ENCODE measurements at regions not wholly inside any gene's neighbourhood (a gene's known extent, or its start where the extent isn't known, plus 50 kb on each side); places are given as distances from the start of the nearest gene placed in this dataset.
"Not testable (repeated sequence)": the region's sequence is repeated elsewhere in the genome, so short reads cannot be mapped to it uniquely, and the experiment has no call there.

DNA sequence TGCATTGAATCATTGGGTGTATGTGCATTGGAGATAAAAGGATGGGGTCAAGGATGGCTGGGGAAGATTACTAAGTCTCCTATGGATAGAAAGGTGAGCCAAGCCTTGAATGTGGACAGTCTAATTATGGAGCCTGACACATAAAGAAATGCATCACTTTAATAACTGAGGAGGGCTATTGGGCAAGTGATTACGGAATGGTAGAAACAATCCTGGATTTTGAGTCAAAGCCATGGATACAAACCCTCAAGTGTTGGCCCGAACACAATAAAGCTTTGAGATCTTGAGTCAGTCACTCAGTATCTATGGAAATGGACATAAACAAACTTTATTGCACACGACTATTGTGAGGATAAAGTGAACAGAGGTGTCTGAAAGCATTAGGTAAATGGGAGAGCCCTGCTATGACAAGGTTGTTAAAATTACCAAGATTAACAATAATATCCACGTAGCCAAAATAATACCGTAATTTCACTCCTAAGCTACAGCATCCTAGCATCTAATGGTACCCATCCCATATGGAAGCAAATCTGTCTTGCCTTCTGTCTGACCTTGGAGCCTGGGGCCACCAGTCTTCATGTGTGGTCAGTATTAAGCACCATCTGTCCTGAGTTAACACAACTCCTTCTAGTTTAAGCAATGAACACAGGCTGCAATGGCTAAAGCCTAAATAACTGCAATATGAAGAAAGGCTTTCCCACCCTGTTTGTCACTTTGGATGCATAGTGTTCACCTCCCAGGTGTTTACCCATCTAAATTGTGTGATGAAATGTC lies 136.9 kb upstream of the PRICKLE2 start:
- TF ChIP-seq, protein P1, sequence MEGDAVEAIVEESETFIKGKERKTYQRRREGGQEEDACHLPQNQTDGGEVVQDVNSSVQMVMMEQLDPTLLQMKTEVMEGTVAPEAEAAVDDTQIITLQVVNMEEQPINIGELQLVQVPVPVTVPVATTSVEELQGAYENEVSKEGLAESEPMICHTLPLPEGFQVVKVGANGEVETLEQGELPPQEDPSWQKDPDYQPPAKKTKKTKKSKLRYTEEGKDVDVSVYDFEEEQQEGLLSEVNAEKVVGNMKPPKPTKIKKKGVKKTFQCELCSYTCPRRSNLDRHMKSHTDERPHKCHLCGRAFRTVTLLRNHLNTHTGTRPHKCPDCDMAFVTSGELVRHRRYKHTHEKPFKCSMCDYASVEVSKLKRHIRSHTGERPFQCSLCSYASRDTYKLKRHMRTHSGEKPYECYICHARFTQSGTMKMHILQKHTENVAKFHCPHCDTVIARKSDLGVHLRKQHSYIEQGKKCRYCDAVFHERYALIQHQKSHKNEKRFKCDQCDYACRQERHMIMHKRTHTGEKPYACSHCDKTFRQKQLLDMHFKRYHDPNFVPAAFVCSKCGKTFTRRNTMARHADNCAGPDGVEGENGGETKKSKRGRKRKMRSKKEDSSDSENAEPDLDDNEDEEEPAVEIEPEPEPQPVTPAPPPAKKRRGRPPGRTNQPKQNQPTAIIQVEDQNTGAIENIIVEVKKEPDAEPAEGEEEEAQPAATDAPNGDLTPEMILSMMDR (IDR thresholded peaks at IDR 0.05): no peak
- Histone ChIP-seq H3K27ac (no peak overlapping the region), H3K9me3 (no peaks in the 10 kb centered on the region), H3K27me3 (no peaks in the 10 kb centered on the region), H3K4me3 (no peak overlapping the region), H3K9ac (ENCODE audit: low read depth in 2 of 2, low read length in 2 of 2) (no peak overlapping the region), H3K4me1 (no peaks in the 10 kb centered on the region), H3K36me3 (no peaks in the 10 kb centered on the region)
- intact Hi-C loops (cut with DNase I): no loop called here
- no peak for DNase-seq

DNA sequence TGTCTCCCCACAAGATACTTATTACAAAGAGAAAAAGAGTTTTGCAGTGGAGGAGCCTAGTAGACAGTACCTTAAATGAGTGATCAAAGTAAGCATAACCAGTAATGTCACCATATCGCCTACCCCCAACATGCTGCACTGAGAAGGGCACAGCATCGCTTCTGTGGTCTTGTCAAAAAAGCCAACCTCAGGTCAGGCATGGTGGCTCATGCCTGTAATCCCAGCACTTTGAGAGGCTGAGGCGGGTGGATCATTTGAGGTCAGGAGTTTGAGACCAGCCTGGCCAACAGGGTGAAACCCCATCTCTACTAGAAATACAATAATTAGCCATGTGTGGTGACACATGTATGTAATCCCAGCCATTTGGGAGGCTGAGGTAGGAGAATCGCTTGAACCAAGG lies 135.8 kb upstream of the PRICKLE2 start:
- intact Hi-C loops (cut with DNase I); H3K27me3 ChIP-seq; H3K9ac ChIP-seq (ENCODE audit: low read depth in 2 of 2, low read length in 2 of 2); DNase-seq; H3K36me3 ChIP-seq; H3K4me3 ChIP-seq; H3K4me1 ChIP-seq; H3K27ac ChIP-seq; H3K9me3 ChIP-seq: not testable (repeated sequence)

DNA sequence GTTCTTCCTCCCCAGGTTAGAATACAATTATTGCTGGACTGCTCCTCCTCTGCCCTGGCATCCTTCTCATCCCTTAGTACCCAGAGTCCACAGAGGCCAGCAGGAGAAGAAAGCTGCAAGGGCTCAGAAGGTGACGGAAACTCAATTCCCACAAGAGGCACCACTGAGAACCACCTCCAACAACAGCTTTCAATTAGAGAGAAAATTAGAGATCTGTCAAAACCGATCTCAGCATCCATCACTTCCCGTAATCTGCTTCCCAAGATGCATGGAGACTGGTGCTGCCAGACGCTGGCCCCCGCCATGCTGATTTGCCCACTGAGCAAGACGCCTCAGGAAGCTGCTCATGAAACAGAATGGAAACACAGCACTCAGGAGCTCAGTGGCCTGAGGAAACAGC lies 135.0 kb upstream of the PRICKLE2 start:
- H3K4me1 ChIP-seq: no peaks in the 10 kb centered on the region
- intact Hi-C loops (cut with DNase I): no loop called here
- no peaks in the 10 kb centered on the region for H3K9me3 ChIP-seq
- no peaks in the 10 kb centered on the region for H3K27me3 ChIP-seq
- DNase-seq: no peak
- H3K27ac ChIP-seq: no peak overlapping the region
- H3K9ac ChIP-seq (ENCODE audit: low read depth in 2 of 2, low read length in 2 of 2): no peak overlapping the region
- TF ChIP-seq, protein P1 (IDR thresholded peaks at IDR 0.05): no peak
- no peaks in the 10 kb centered on the region for H3K36me3 ChIP-seq
- H3K4me3 ChIP-seq: no peak overlapping the region

DNA sequence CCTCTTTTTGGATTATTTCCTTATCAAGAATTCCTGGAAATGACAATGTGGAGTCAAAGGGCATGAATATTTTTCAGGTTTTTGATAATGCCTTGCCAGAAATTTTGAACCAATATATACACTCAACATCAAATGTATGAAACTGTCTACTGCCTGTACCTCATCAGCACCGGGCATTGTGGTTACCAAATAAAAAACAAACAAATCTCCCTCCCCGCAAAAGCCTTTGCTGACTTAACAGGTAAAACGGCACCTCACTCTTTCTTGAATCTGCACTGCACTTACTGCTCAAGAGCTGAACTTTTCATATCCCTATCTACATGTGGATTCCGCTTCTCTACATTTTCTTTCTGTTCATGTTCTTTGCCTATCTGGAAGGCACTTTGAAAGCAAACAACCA lies 134.5 kb upstream of the PRICKLE2 start:
- Histone ChIP-seq H3K27me3 (no peaks in the 10 kb centered on the region), H3K9me3 (no peaks in the 10 kb centered on the region), H3K27ac (no peak overlapping the region), H3K9ac (ENCODE audit: low read depth in 2 of 2, low read length in 2 of 2) (no peak overlapping the region), H3K4me1 (no peaks in the 10 kb centered on the region), H3K36me3 (no peaks in the 10 kb centered on the region), H3K4me3 (no peak overlapping the region)
- TF ChIP-seq, protein P1 (IDR thresholded peaks at IDR 0.05): no peak
- intact Hi-C loops (cut with DNase I): no loop called here
- no peak for DNase-seq

DNA sequence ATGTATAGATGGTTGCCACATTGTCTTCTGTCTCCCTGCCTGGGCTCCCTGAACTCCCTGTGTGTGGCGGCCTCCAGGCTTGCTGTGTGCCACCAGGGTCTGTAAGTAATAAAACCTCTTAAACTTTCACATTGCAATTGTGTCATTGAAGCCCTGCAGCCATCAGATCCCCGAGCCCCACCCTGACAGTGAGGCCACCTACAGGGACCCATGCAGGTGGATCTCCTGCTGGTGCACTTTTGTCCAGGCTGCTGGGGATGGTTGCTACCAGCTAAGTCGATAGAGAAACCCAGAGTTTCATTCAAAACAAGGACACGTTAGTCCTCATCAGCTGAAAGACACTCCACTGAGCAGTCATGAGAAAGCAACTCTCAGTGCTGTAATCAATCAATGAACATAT lies 133.6 kb upstream of the PRICKLE2 start:
- no peak for DNase-seq
- H3K27me3 ChIP-seq: no peaks in the 10 kb centered on the region
- no peak overlapping the region for H3K9ac ChIP-seq (ENCODE audit: low read depth in 2 of 2, low read length in 2 of 2)
- intact Hi-C loops (cut with DNase I): no loop called here
- H3K9me3 ChIP-seq: no peaks in the 10 kb centered on the region
- H3K4me3 ChIP-seq: no peak overlapping the region
- TF ChIP-seq, protein P1 (IDR thresholded peaks at IDR 0.05): no peak
- no peaks in the 10 kb centered on the region for H3K36me3 ChIP-seq
- no peaks in the 10 kb centered on the region for H3K4me1 ChIP-seq
- H3K27ac ChIP-seq: no peak overlapping the region

DNA sequence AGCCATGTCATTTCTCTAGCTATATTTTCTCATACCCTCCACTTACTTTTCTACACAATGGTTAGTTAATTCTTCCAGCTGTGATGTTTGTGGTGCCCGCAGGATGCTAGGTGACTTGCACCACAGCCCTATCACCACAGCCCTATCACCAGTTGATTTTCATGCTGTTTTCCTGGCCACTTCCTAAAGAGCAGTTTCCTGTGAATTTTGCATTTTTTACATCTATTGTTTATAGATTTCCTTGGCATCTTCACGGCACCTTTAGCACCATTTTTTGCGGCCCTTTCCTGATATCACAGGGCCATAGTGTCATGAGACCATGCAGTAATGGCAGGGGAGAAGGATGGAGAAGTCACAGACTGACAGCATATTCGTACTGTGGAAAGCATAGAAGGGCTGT lies 132.9 kb upstream of the PRICKLE2 start:
- no peak overlapping the region for H3K9ac ChIP-seq (ENCODE audit: low read depth in 2 of 2, low read length in 2 of 2)
- no peaks in the 10 kb centered on the region for H3K36me3 ChIP-seq
- H3K4me3 ChIP-seq: no peak overlapping the region
- no peaks in the 10 kb centered on the region for H3K4me1 ChIP-seq
- DNase-seq: no peak
- intact Hi-C loops (cut with DNase I): no loop called here
- no peaks in the 10 kb centered on the region for H3K9me3 ChIP-seq
- H3K27ac ChIP-seq: no peak overlapping the region
- TF ChIP-seq, protein P1 (IDR thresholded peaks at IDR 0.05): no peak
- H3K27me3 ChIP-seq: no peaks in the 10 kb centered on the region

Measured in colonic mucosa (tissue), 4 donors.